Neural progenitor cell (in vitro differentiated cells): ENCODE measurements at regions not wholly inside any gene's neighbourhood (a gene's known extent, or its start where the extent isn't known, plus 50 kb on each side); places are given as distances from the start of the nearest gene placed in this dataset.

Source experiments
- DNase-seq: peaks from one replicate; pipeline ENCODE4 v3.0.0-alpha.2; 2016; ENCODE audit warnings: low spot score
- H2AFZ ChIP-seq: fragments of 200-600 bp; sonication (generic); replicated peaks from 2 replicates; pipeline ENCODE4 v1.6.1; 2016; ENCODE audit warnings: antibody characterized with exemption
- H3F3A ChIP-seq: fragments of 200-600 bp; sonication (generic); 2 replicates; pipeline ENCODE4 v1.6.1; 2016; ENCODE audit warnings: antibody characterized with exemption, low read depth
- H3K27ac ChIP-seq: fragments of 200-600 bp; sonication (generic); 2 replicates; pipeline ENCODE4 v1.5.1; 2016; ENCODE audit warnings: mild to moderate bottlenecking
- H3K27me3 ChIP-seq: fragments of 200-600 bp; sonication (generic); 2 replicates; pipeline ENCODE4 v1.6.1; 2016; ENCODE audit warnings: mild to moderate bottlenecking, moderate library complexity
- H3K36me3 ChIP-seq: fragments of 200-600 bp; sonication (generic); 2 replicates; pipeline ENCODE4 v1.5.1; 2016
- H3K4me1 ChIP-seq: fragments of 200-600 bp; sonication (generic); 2 replicates; pipeline ENCODE4 v1.6.1; 2016; ENCODE audit warnings: mixed run types
- H3K4me2 ChIP-seq: fragments of 200-600 bp; sonication (generic); 2 replicates; pipeline ENCODE4 v1.6.1; 2016
- H3K4me3 ChIP-seq: fragments of 200-600 bp; sonication (generic); 2 replicates; pipeline ENCODE4 v1.5.1; 2016
- H3K79me2 ChIP-seq: fragments of 200-600 bp; sonication (generic); 2 replicates; pipeline ENCODE4 v1.6.1; 2016; ENCODE audit warnings: low read depth
- H3K9ac ChIP-seq: fragments of 200-600 bp; sonication (generic); 2 replicates; pipeline ENCODE4 v1.6.1; 2016
- H3K9me3 ChIP-seq: fragments of 200-600 bp; sonication (generic); 2 replicates; pipeline ENCODE4 v1.5.1; 2016; ENCODE audit warnings: low read depth
- H4K20me1 ChIP-seq: fragments of 200-600 bp; sonication (generic); 2 replicates; pipeline ENCODE4 v1.6.1; 2016; ENCODE audit warnings: low read depth
- H3K27ac Mint-ChIP-seq: 3 replicates; pipeline ENCODE4 v1.8.0; 2021; ENCODE audit warnings: mixed read lengths
- H3K27me3 Mint-ChIP-seq: 2 replicates; pipeline ENCODE4 v1.8.0; 2022; ENCODE audit warnings: low read depth, mild to moderate bottlenecking, inconsistent platforms, moderate library complexity, mixed read lengths; ENCODE audit not compliant: insufficient read depth
- H3K36me3 Mint-ChIP-seq: 3 replicates; pipeline ENCODE4 v1.8.0; 2021; ENCODE audit warnings: mixed read lengths
- H3K4me1 Mint-ChIP-seq: 3 replicates; pipeline ENCODE4 v1.8.0; 2021; ENCODE audit warnings: mixed read lengths
- H3K4me3 Mint-ChIP-seq: 3 replicates; pipeline ENCODE4 v1.8.0; 2021; ENCODE audit warnings: mild to moderate bottlenecking, moderate library complexity, mixed read lengths
- H3K9me3 Mint-ChIP-seq: 3 replicates; pipeline ENCODE4 v1.8.0; 2020; ENCODE audit warnings: mixed read lengths
- EZH2 ChIP-seq: fragments of 200-600 bp; sonication (generic); IDR thresholded peaks from 2 replicates; pipeline ENCODE4 v1.6.1; 2017; ENCODE audit warnings: antibody characterized with exemption, mild to moderate bottlenecking, moderate library complexity
- EZH2phosphoT487 ChIP-seq: fragments of 200-600 bp; sonication (generic); IDR thresholded peaks from 2 replicates; pipeline ENCODE4 v1.6.1; 2017; ENCODE audit warnings: antibody characterized with exemption
- TF ChIP-seq, protein P1 (sequence below): fragments of 200-600 bp; sonication (generic); IDR thresholded peaks from 2 replicates; pipeline ENCODE4 v1.5.1; 2017; ENCODE audit warnings: antibody characterized with exemption, mild to moderate bottlenecking

GRCh38 chr22:27408068-27408467, 393.5 kb downstream of the MN1 start:
- H3K4me1 Mint-ChIP-seq: peaks cover 35% of the 10 kb centered on the region
- H3K27me3 Mint-ChIP-seq: peaks cover 20% of the 10 kb centered on the region
- no peak overlapping the region for H3K4me3 Mint-ChIP-seq
- Histone ChIP-seq H3K27me3 (no peaks in the 10 kb centered on the region), H3K79me2 (no peaks in the 10 kb centered on the region), H3K27ac (no peak overlapping the region), H3K4me1 (peaks cover 4% of the 10 kb centered on the region), H3K9ac (no peak overlapping the region), H3K36me3 (no peaks in the 10 kb centered on the region), H3K4me3 (no peak overlapping the region), H3K4me2 (no peak overlapping the region), H3F3A (peaks cover 21% of the 10 kb centered on the region), H3K9me3 (no peaks in the 10 kb centered on the region), H2AFZ (no peak overlapping the region), H4K20me1 (no peaks in the 10 kb centered on the region)
- DNase-seq: no peak
- H3K9me3 Mint-ChIP-seq: no peaks in the 10 kb centered on the region
- TF ChIP-seq EZH2 (no peak), EZH2phosphoT487 (no peak)
- TF ChIP-seq, protein P1, sequence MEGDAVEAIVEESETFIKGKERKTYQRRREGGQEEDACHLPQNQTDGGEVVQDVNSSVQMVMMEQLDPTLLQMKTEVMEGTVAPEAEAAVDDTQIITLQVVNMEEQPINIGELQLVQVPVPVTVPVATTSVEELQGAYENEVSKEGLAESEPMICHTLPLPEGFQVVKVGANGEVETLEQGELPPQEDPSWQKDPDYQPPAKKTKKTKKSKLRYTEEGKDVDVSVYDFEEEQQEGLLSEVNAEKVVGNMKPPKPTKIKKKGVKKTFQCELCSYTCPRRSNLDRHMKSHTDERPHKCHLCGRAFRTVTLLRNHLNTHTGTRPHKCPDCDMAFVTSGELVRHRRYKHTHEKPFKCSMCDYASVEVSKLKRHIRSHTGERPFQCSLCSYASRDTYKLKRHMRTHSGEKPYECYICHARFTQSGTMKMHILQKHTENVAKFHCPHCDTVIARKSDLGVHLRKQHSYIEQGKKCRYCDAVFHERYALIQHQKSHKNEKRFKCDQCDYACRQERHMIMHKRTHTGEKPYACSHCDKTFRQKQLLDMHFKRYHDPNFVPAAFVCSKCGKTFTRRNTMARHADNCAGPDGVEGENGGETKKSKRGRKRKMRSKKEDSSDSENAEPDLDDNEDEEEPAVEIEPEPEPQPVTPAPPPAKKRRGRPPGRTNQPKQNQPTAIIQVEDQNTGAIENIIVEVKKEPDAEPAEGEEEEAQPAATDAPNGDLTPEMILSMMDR: no peak
- peak overlapping the region; percentile 9 for H3K27ac Mint-ChIP-seq
- no peaks in the 10 kb centered on the region for H3K36me3 Mint-ChIP-seq

- H3K36me3 Mint-ChIP-seq: no peaks in the 10 kb centered on the region
- no peaks in the 10 kb centered on the region for H3K79me2 ChIP-seq
- no peaks in the 10 kb centered on the region for H3K27me3 ChIP-seq
- H3K9me3 Mint-ChIP-seq: no peaks in the 10 kb centered on the region
- peaks cover 35% of the 10 kb centered on the region for H3K4me1 Mint-ChIP-seq
- H3K9ac ChIP-seq: no peak overlapping the region
- no peak overlapping the region for H3K4me3 Mint-ChIP-seq
- no peak overlapping the region for H3K4me2 ChIP-seq
- H3K9me3 ChIP-seq: no peaks in the 10 kb centered on the region
- H2AFZ ChIP-seq: no peak overlapping the region
- no peak for DNase-seq
- H3K27ac ChIP-seq: no peak overlapping the region
- H4K20me1 ChIP-seq: no peaks in the 10 kb centered on the region
- H3F3A ChIP-seq: peaks cover 24% of the 10 kb centered on the region
- H3K36me3 ChIP-seq: no peaks in the 10 kb centered on the region
- H3K4me1 ChIP-seq: peaks cover 4% of the 10 kb centered on the region
- H3K4me3 ChIP-seq: no peak overlapping the region
- H3K27ac Mint-ChIP-seq: peak overlapping the region; percentile 86
- TF ChIP-seq, protein P1: no peak
- TF ChIP-seq EZH2phosphoT487 (no peak), EZH2 (no peak)
- H3K27me3 Mint-ChIP-seq: peaks cover 21% of the 10 kb centered on the region
Observed at GRCh38 chr22:27409299-27409698, 392.3 kb downstream of the MN1 start.

- H3K9me3 ChIP-seq: no peaks in the 10 kb centered on the region
- H3K9me3 Mint-ChIP-seq: no peaks in the 10 kb centered on the region
- peak overlapping the region; percentile 15 for H3K27ac Mint-ChIP-seq
- H3K4me1 ChIP-seq: peaks cover 22% of the 10 kb centered on the region
- no peak overlapping the region for H3K4me2 ChIP-seq
- no peak overlapping the region for H3K4me3 Mint-ChIP-seq
- DNase-seq: no peak
- no peak overlapping the region for H3K9ac ChIP-seq
- TF ChIP-seq, protein P1: no peak
- TF ChIP-seq EZH2phosphoT487 (no peak), EZH2 (no peak)
- peaks cover 16% of the 10 kb centered on the region for H3K27me3 Mint-ChIP-seq
- H3K4me1 Mint-ChIP-seq: peaks cover 45% of the 10 kb centered on the region
- no peaks in the 10 kb centered on the region for H4K20me1 ChIP-seq
- H3K36me3 Mint-ChIP-seq: no peaks in the 10 kb centered on the region
- no peaks in the 10 kb centered on the region for H3K79me2 ChIP-seq
- peaks cover 35% of the 10 kb centered on the region for H3F3A ChIP-seq
- H3K36me3 ChIP-seq: no peaks in the 10 kb centered on the region
- no peaks in the 10 kb centered on the region for H3K27me3 ChIP-seq
- H2AFZ ChIP-seq: no peak overlapping the region
- no peak overlapping the region for H3K27ac ChIP-seq
- H3K4me3 ChIP-seq: no peak overlapping the region
Observed at GRCh38 chr22:27412866-27413445, 388.6 kb downstream of the MN1 start.
